Thoracic aorta (tissue), 2 donors: ENCODE measurements at regions not wholly inside any gene's neighbourhood (a gene's known extent, or its start where the extent isn't known, plus 50 kb on each side); places are given as distances from the start of the nearest gene placed in this dataset.

ENCODE experiments used
- ATAC-seq: fragments of 150-250 bp; one replicate; pipeline ENCODE4 v1.8.0; 2017; ENCODE audit warnings: low read depth; ENCODE audit not compliant: insufficient number of reproducible peaks, low FRiP score
- DNase-seq: peaks from one replicate; pipeline ENCODE4 v3.0.0-alpha.2; 2020; ENCODE audit warnings: low spot score
- H3K27ac ChIP-seq, 2 donors: fragments of 200-600 bp; sonication (generic); 1 replicate in 1 of 2; 2 replicates in 1 of 2; pipeline ENCODE4 v1.5.1; 2016; ENCODE audit warnings: mild to moderate bottlenecking in 2 of 2, moderate library complexity in 2 of 2
- H3K27me3 ChIP-seq: fragments of 200-600 bp; sonication (generic); replicated peaks from 2 replicates; pipeline ENCODE4 v1.6.0; 2016; ENCODE audit warnings: mild to moderate bottlenecking; ENCODE audit not compliant: insufficient read depth
- H3K36me3 ChIP-seq: fragments of 200-600 bp; sonication (generic); one replicate; pipeline ENCODE4 v1.5.1; 2016
- H3K4me1 ChIP-seq, 2 donors: fragments of 200-600 bp; sonication (generic); 1 replicate in 1 of 2; 2 replicates in 1 of 2; pipeline versions ENCODE4 v1.5.1 to v1.6.0; 2016; ENCODE audit warnings: low read depth in 2 of 2, mild to moderate bottlenecking in 1 of 2; ENCODE audit not compliant: control insufficient read depth in 1 of 2
- H3K4me3 ChIP-seq: fragments of 200-600 bp; sonication (generic); 2 replicates; pipeline ENCODE4 v1.5.1; 2016; ENCODE audit warnings: mild to moderate bottlenecking
- H3K9me3 ChIP-seq: fragments of 200-600 bp; sonication (generic); 2 replicates; pipeline ENCODE4 v1.5.1; 2016
- TF ChIP-seq, protein P1 (sequence below): fragments of 200-600 bp; sonication (generic); IDR thresholded peaks from one replicate; pipeline ENCODE4 v1.5.1; 2019; ENCODE audit warnings: antibody characterized with exemption

DNA sequence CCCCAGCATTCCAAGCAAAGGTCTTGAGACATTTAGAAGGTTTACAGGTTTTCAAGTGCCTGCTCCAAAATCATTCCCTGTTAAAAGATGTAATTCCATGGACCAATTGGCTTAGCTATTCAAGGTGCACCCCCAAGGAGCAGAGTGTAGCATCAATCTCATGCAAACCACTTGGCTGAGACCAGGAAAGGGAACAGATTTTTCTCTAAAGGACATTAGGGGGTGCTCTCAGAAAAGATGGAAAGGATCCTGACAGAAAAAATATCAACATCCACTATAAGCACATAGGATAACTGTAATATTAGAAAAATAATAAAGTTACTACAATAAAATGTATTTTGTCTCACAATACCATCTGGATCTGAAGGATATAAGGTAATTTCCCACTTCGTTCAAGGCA, 328.0 kb upstream of the CDIN1 start:
- H3K27me3 ChIP-seq: no peaks in the 10 kb centered on the region
- ATAC-seq: no peak
- H3K4me1 ChIP-seq: no peaks in the 10 kb centered on the region
- no peaks in the 10 kb centered on the region for H3K36me3 ChIP-seq
- no peak overlapping the region for H3K4me3 ChIP-seq
- no peak overlapping the region for H3K27ac ChIP-seq
- H3K9me3 ChIP-seq: no peaks in the 10 kb centered on the region
- DNase-seq: no peak
- TF ChIP-seq, protein P1, sequence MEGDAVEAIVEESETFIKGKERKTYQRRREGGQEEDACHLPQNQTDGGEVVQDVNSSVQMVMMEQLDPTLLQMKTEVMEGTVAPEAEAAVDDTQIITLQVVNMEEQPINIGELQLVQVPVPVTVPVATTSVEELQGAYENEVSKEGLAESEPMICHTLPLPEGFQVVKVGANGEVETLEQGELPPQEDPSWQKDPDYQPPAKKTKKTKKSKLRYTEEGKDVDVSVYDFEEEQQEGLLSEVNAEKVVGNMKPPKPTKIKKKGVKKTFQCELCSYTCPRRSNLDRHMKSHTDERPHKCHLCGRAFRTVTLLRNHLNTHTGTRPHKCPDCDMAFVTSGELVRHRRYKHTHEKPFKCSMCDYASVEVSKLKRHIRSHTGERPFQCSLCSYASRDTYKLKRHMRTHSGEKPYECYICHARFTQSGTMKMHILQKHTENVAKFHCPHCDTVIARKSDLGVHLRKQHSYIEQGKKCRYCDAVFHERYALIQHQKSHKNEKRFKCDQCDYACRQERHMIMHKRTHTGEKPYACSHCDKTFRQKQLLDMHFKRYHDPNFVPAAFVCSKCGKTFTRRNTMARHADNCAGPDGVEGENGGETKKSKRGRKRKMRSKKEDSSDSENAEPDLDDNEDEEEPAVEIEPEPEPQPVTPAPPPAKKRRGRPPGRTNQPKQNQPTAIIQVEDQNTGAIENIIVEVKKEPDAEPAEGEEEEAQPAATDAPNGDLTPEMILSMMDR: no peak

DNA sequence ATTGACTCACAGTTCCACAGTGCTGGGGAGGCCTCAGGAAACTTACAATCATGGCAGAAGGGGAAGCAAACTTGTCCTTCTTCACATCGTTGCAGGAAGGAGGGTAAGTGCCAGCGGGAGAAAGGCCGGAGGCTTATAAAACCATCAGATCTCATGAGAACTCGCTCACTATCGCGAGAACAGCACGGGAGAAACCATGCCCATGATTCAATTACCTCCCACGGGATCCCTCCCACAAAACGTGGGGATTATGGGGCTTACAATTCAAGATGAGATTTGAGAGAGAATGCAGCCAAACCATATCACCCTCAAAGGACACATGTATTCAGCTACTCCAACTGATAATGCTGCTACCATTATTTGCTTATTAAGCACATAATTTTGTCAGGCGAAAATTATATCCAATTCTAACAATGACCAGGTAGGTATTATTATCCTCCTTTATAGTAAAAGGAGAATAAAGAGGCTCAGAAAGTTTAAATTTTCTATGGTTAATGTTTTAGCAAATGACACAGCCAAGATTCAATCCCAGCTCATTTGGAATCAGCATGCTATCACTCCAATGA, 327.2 kb upstream of the CDIN1 start:
- TF ChIP-seq, protein P1: no peak
- H3K9me3 ChIP-seq: no peaks in the 10 kb centered on the region
- DNase-seq: no peak
- no peaks in the 10 kb centered on the region for H3K36me3 ChIP-seq
- ATAC-seq: no peak
- no peak overlapping the region for H3K4me3 ChIP-seq
- H3K27ac ChIP-seq: no peak overlapping the region
- H3K4me1 ChIP-seq: no peaks in the 10 kb centered on the region
- H3K27me3 ChIP-seq: no peaks in the 10 kb centered on the region

DNA sequence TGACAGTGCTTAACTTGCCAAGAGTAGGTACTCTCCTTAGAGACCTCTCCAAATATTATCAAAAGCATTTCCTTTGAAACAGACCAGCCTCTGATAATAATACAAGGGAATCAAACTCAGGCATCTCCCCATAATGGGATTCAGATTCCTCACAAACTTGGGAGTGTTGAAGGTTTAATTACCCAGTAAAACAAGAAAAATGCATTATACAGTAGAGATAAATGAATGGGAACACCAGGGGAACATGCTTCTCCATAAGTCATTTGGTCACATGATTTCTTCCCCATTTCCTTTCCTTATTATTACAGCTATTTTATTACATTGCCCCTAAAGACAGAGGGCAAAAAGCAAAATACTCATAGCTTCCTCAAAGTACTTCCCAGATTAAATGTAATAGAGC, 325.0 kb upstream of the CDIN1 start:
- no peaks in the 10 kb centered on the region for H3K9me3 ChIP-seq
- DNase-seq: no peak
- no peaks in the 10 kb centered on the region for H3K36me3 ChIP-seq
- no peak for ATAC-seq
- H3K27me3 ChIP-seq: no peaks in the 10 kb centered on the region
- H3K27ac ChIP-seq: no peak overlapping the region
- no peaks in the 10 kb centered on the region for H3K4me1 ChIP-seq
- TF ChIP-seq, protein P1: no peak
- H3K4me3 ChIP-seq: no peak overlapping the region

DNA sequence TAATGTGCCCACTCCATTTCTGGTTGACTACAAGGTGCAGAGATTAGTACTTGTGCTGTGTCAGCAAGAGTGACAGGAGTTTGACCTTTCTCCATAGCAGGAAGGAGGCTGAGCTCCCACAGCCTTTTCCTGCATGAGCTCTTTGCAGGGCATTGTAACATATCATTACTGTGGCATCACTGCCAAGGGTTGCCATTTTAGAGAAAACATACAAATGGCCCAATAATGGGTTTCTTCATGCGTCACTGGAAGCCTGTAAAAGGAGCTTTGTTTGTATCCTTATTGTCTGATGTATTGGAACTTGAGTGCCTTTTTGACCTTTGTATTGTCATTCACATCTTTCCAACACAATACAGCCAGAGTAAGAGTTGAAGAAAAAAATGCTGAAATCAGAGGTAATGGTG, 323.0 kb upstream of the CDIN1 start:
- TF ChIP-seq, protein P1: no peak
- Histone ChIP-seq H3K4me3 (no peak overlapping the region), H3K4me1 (no peaks in the 10 kb centered on the region), H3K27ac (no peak overlapping the region), H3K36me3 (no peaks in the 10 kb centered on the region), H3K9me3 (no peaks in the 10 kb centered on the region), H3K27me3 (no peaks in the 10 kb centered on the region)
- no peak for ATAC-seq
- DNase-seq: no peak

DNA sequence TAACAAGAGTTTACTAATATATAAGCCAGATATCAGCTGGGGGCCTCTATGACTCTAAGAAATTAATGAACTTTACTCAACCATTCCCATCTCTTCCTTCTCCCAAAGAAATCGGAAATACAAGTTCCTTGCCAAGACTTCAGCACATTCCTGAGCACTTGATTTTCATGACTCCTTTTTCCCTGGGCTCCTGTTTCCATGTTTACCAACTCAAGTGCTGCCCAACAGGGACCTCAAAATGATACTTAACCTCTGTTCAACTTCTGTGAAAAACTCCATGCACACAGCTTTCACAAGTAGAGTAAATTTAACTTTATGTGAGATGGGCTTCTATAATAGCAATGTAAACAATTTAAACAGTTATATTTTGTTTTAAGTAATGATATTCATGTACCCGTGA, 315.8 kb upstream of the CDIN1 start:
- Histone ChIP-seq H3K9me3 (no peaks in the 10 kb centered on the region), H3K27ac (no peak overlapping the region), H3K36me3 (no peaks in the 10 kb centered on the region), H3K4me3 (no peak overlapping the region), H3K27me3 (no peaks in the 10 kb centered on the region), H3K4me1 (no peaks in the 10 kb centered on the region)
- DNase-seq (no peak), ATAC-seq (no peak)
- TF ChIP-seq, protein P1: no peak
